Esophagus muscularis mucosa (tissue), 4 donors: ENCODE measurements at regions not wholly inside any gene's neighbourhood (a gene's known extent, or its start where the extent isn't known, plus 50 kb on each side); places are given as distances from the start of the nearest gene placed in this dataset.

Experiments used
- EP300 ChIP-seq: sonication (generic); formaldehyde crosslinking; IDR thresholded peaks from one replicate; pipeline ENCODE4 v1.6.1; 2017; ENCODE audit warnings: antibody characterized with exemption
- POLR2A ChIP-seq: fragments of 450-650 bp; IDR thresholded peaks from one replicate; pipeline ENCODE4 v1.6.1; 2017; ENCODE audit warnings: antibody characterized with exemption, moderate library complexity, mild to moderate bottlenecking, low read depth
- POLR2AphosphoS5 ChIP-seq, 2 donors: sonication (generic); formaldehyde crosslinking; IDR thresholded peaks; one replicate each; pipeline ENCODE4 v1.6.1; 2017; ENCODE audit warnings: antibody characterized with exemption in 2 of 2
- TF ChIP-seq, protein P1 (sequence below), 3 experiments: fragments of 200-600 bp in 2 of 3; fragments of 450-650 bp in 1 of 3; sonication (generic) in 2 of 3; IDR thresholded peaks; one replicate each; pipeline ENCODE4 v1.5.1; 2017 to 2019; ENCODE audit warnings: antibody characterized with exemption in 3 of 3, mild to moderate bottlenecking in 2 of 3, moderate library complexity in 1 of 3

DNA sequence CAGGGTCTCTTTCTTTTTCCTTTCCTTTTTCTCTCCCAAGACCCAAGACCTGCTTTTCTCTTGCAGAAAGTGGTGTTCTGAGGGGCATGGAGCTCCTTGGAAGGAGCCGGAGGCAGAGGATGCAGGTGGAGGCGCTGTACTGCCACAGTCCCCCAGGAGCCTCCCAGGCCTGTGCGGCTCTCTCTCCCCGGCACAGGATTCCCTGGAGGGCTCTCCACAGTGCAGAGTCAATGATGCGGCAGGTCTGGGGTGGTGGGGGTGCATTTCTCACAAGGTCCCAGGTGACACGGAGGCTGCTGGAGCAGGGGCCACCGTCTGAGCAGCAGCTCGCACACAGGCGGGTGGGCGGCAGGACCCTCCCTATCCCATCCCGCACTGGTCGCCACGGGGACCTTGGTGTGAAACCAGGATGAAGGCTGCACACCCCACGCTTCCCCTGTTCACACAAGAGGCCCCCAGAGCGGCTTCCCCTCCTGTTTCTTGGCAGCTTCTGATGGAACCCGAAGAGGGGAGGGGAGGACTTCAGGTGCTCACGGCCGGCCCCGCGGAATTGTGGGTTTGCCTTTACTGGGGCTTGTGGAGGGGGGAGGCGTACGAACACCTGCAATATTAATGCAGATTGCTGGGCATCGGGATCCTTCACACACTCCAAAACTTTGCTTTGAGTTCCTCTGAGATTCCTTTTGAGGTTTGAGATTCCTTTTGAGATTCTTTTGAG is 186.9 kb downstream of the ENGASE start:
- no peak for TF ChIP-seq EP300
- TF ChIP-seq, protein P1, sequence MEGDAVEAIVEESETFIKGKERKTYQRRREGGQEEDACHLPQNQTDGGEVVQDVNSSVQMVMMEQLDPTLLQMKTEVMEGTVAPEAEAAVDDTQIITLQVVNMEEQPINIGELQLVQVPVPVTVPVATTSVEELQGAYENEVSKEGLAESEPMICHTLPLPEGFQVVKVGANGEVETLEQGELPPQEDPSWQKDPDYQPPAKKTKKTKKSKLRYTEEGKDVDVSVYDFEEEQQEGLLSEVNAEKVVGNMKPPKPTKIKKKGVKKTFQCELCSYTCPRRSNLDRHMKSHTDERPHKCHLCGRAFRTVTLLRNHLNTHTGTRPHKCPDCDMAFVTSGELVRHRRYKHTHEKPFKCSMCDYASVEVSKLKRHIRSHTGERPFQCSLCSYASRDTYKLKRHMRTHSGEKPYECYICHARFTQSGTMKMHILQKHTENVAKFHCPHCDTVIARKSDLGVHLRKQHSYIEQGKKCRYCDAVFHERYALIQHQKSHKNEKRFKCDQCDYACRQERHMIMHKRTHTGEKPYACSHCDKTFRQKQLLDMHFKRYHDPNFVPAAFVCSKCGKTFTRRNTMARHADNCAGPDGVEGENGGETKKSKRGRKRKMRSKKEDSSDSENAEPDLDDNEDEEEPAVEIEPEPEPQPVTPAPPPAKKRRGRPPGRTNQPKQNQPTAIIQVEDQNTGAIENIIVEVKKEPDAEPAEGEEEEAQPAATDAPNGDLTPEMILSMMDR (IDR thresholded peaks at IDR 0.05), result no peak
- TF ChIP-seq POLR2AphosphoS5 (IDR thresholded peaks at IDR 0.05), result no peak
- no peak for TF ChIP-seq POLR2A
